GM23338 (cell line): ENCODE measurements at regions not wholly inside any gene's neighbourhood (a gene's known extent, or its start where the extent isn't known, plus 50 kb on each side); places are given as distances from the start of the nearest gene placed in this dataset.

Experiments used
- ATAC-seq: fragments of 200-7000 bp; cut with Tn5 transposase; 3 replicates; pipeline ENCODE4 v1.9.1; 2020
- DNase-seq: peaks from one replicate; pipeline ENCODE4 v3.0.0-alpha.2; 2015; ENCODE audit warnings: low spot score
- H2AFZ ChIP-seq: fragments of 200-600 bp; sonication (generic); 2 replicates; pipeline ENCODE4 v1.8.0; 2016; ENCODE audit warnings: antibody characterized with exemption, mild to moderate bottlenecking, moderate library complexity
- H3F3A ChIP-seq: fragments of 200-600 bp; sonication (generic); replicated peaks from 2 replicates; pipeline ENCODE4 v1.8.0; 2017; ENCODE audit warnings: antibody characterized with exemption, mixed run types, low read depth
- H3K27ac ChIP-seq: fragments of 200-600 bp; sonication (generic); 2 replicates; pipeline ENCODE4 v1.6.1; 2016; ENCODE audit warnings: low read depth
- H3K27me3 ChIP-seq: fragments of 200-600 bp; sonication (generic); 2 replicates; pipeline ENCODE4 v1.8.0; 2016; ENCODE audit warnings: mild to moderate bottlenecking, mixed run types, moderate library complexity; ENCODE audit not compliant: insufficient read depth
- H3K36me3 ChIP-seq: fragments of 200-600 bp; sonication (generic); 2 replicates; pipeline ENCODE4 v1.8.0; 2016; ENCODE audit warnings: mild to moderate bottlenecking; ENCODE audit not compliant: insufficient read depth
- H3K4me1 ChIP-seq: fragments of 200-600 bp; sonication (generic); 2 replicates; pipeline ENCODE4 v1.8.0; 2016; ENCODE audit warnings: mild to moderate bottlenecking, moderate library complexity; ENCODE audit not compliant: insufficient read depth
- H3K4me2 ChIP-seq: fragments of 200-600 bp; sonication (generic); 2 replicates; pipeline ENCODE4 v1.7.1; 2017; ENCODE audit warnings: mixed run types
- H3K4me3 ChIP-seq: fragments of 200-600 bp; sonication (generic); 2 replicates; pipeline ENCODE4 v1.6.1; 2016; ENCODE audit warnings: mixed run types
- H3K79me2 ChIP-seq: fragments of 200-600 bp; sonication (generic); replicated peaks from 2 replicates; pipeline ENCODE4 v1.8.0; 2017; ENCODE audit warnings: mild to moderate bottlenecking; ENCODE audit not compliant: insufficient read depth
- H3K9me2 ChIP-seq: fragments of 200-600 bp; sonication (generic); 2 replicates; pipeline ENCODE4 v1.8.0; 2017; ENCODE audit not compliant: insufficient read depth
- H4K20me1 ChIP-seq: fragments of 200-600 bp; sonication (generic); replicated peaks from 2 replicates; pipeline ENCODE4 v1.8.0; 2017; ENCODE audit warnings: mild to moderate bottlenecking; ENCODE audit not compliant: insufficient read depth
- H3K27ac Mint-ChIP-seq: 2 replicates; pipeline ENCODE4 v1.8.0; 2020; ENCODE audit warnings: inconsistent platforms, mild to moderate bottlenecking, moderate library complexity, mixed read lengths
- H3K27me3 Mint-ChIP-seq: 3 replicates; pipeline ENCODE4 v1.8.0; 2022; ENCODE audit warnings: low read depth, mild to moderate bottlenecking, moderate library complexity, mixed read lengths, inconsistent platforms; ENCODE audit not compliant: insufficient read depth, poor library complexity
- H3K36me3 Mint-ChIP-seq: 3 replicates; pipeline ENCODE4 v1.8.0; 2021; ENCODE audit warnings: low read depth, mild to moderate bottlenecking, inconsistent platforms, moderate library complexity, mixed read lengths
- H3K4me1 Mint-ChIP-seq: 3 replicates; pipeline ENCODE4 v1.8.0; 2020; ENCODE audit warnings: mild to moderate bottlenecking, inconsistent platforms, mixed read lengths
- H3K4me3 Mint-ChIP-seq: 3 replicates; pipeline ENCODE4 v1.8.0; 2021; ENCODE audit warnings: moderate library complexity, mild to moderate bottlenecking, inconsistent platforms, mixed read lengths
- H3K9me3 Mint-ChIP-seq: 3 replicates; pipeline ENCODE4 v1.8.0; 2020; ENCODE audit warnings: moderate library complexity, mild to moderate bottlenecking, inconsistent platforms, mixed read lengths
- CREB1 ChIP-seq: fragments of 250-450 bp; sonication (Bioruptor Pico); IDR thresholded peaks from 2 replicates; pipeline ENCODE4 v1.5.0; 2020; ENCODE audit warnings: low read depth, mild to moderate bottlenecking, moderate library complexity
- CTCF ChIP-seq, 2 experiments: fragments of 200-600 bp in 1 of 2; sonication (generic) in 1 of 2; conservative IDR thresholded peaks; 2 replicates each; pipeline versions ENCODE4 v1.5.1 to v1.6.1; 2016 to 2017; ENCODE audit warnings: antibody characterized with exemption in 2 of 2, low read depth in 2 of 2, mild to moderate bottlenecking in 2 of 2, moderate library complexity in 1 of 2
- EZH2 ChIP-seq: fragments of 200-600 bp; sonication (generic); IDR thresholded peaks from one replicate; pipeline ENCODE4 v1.8.0; 2017; ENCODE audit warnings: antibody characterized with exemption, mild to moderate bottlenecking, low read depth; ENCODE audit not compliant: unreplicated experiment
- EZH2phosphoT487 ChIP-seq: fragments of 200-600 bp; sonication (generic); IDR thresholded peaks from one replicate; pipeline ENCODE4 v1.8.1; 2018; ENCODE audit warnings: antibody characterized with exemption; ENCODE audit not compliant: unreplicated experiment
- JUNB ChIP-seq: IDR thresholded peaks from one replicate; pipeline ENCODE4 v1.6.1; 2016; ENCODE audit warnings: antibody characterized with exemption; ENCODE audit not compliant: unreplicated experiment
- NANOG ChIP-seq: IDR thresholded peaks from 2 replicates; pipeline ENCODE4 v1.6.1; 2016; ENCODE audit warnings: antibody characterized with exemption, borderline replicate concordance
- POLR2AphosphoS5 ChIP-seq: IDR thresholded peaks from 2 replicates; pipeline ENCODE4 v1.6.1; 2016; ENCODE audit warnings: antibody characterized with exemption, low read depth
- REST ChIP-seq: IDR thresholded peaks from one replicate; pipeline ENCODE4 v1.6.1; 2018; ENCODE audit warnings: antibody characterized with exemption; ENCODE audit not compliant: unreplicated experiment
- STAT1 ChIP-seq: IDR thresholded peaks from one replicate; pipeline ENCODE4 v1.6.1; 2016; ENCODE audit warnings: antibody characterized with exemption; ENCODE audit not compliant: unreplicated experiment
- ZNF114 ChIP-seq: fragments of 250-450 bp; sonication (Bioruptor Pico); IDR thresholded peaks from 2 replicates; pipeline ENCODE4 v1.5.0; 2020; ENCODE audit warnings: mild to moderate bottlenecking, moderate library complexity
- ZNF331 ChIP-seq: fragments of 250-450 bp; sonication (Bioruptor Pico); IDR thresholded peaks from 2 replicates; pipeline ENCODE4 v1.5.0; 2020; ENCODE audit warnings: low read depth, mild to moderate bottlenecking, moderate library complexity
- TF ChIP-seq, protein P1 (sequence below): IDR thresholded peaks from 2 replicates; pipeline ENCODE4 v1.6.1; 2016; ENCODE audit warnings: antibody characterized with exemption

DNA sequence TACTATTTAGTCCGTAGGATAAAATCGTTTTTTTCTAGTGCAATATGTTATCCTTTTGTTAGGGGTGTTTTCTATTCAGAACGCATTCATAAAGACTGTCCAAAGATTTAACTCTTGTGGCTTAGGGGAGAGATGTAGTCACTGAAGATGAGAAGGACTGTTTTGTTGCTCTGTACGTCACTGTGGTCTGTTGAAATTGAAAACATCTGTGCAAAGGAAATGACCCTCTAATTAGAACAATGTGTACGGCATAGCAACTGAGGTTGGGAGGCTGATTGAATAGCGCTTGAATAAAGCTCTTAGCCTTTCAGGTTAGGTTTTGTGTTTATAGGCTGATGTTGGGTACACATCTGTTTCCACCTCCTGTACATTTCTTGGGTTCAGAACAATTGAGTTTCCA lies 453.4 kb upstream of the AKR1E2 start:
- Histone ChIP-seq H3K4me2 (no peak overlapping the region), H3K4me3 (no peak overlapping the region), H2AFZ (no peak overlapping the region), H3K27me3 (no peaks in the 10 kb centered on the region), H3K36me3 (no peaks in the 10 kb centered on the region), H4K20me1 (no peaks in the 10 kb centered on the region), H3K79me2 (no peaks in the 10 kb centered on the region), H3F3A (no peaks in the 10 kb centered on the region), H3K9me2 (no peaks in the 10 kb centered on the region), H3K4me1 (no peaks in the 10 kb centered on the region), H3K27ac (no peak overlapping the region)
- no peak overlapping the region for H3K4me3 Mint-ChIP-seq
- no peak for ATAC-seq
- no peak for DNase-seq
- no peaks in the 10 kb centered on the region for H3K36me3 Mint-ChIP-seq
- H3K4me1 Mint-ChIP-seq = no peaks in the 10 kb centered on the region
- no peaks in the 10 kb centered on the region; the same call in 2 of the 3 replicates for H3K9me3 Mint-ChIP-seq
- no peak overlapping the region for H3K27ac Mint-ChIP-seq
- H3K27me3 Mint-ChIP-seq = peaks cover 1% of the 10 kb centered on the region
- TF ChIP-seq EZH2 = no peak
- TF ChIP-seq, protein P1, sequence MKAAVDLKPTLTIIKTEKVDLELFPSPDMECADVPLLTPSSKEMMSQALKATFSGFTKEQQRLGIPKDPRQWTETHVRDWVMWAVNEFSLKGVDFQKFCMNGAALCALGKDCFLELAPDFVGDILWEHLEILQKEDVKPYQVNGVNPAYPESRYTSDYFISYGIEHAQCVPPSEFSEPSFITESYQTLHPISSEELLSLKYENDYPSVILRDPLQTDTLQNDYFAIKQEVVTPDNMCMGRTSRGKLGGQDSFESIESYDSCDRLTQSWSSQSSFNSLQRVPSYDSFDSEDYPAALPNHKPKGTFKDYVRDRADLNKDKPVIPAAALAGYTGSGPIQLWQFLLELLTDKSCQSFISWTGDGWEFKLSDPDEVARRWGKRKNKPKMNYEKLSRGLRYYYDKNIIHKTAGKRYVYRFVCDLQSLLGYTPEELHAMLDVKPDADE = no peak
- TF ChIP-seq CREB1 (CRISPR knock-in tag) = no peak
- no peak for TF ChIP-seq EZH2phosphoT487
- no peak for TF ChIP-seq STAT1

DNA sequence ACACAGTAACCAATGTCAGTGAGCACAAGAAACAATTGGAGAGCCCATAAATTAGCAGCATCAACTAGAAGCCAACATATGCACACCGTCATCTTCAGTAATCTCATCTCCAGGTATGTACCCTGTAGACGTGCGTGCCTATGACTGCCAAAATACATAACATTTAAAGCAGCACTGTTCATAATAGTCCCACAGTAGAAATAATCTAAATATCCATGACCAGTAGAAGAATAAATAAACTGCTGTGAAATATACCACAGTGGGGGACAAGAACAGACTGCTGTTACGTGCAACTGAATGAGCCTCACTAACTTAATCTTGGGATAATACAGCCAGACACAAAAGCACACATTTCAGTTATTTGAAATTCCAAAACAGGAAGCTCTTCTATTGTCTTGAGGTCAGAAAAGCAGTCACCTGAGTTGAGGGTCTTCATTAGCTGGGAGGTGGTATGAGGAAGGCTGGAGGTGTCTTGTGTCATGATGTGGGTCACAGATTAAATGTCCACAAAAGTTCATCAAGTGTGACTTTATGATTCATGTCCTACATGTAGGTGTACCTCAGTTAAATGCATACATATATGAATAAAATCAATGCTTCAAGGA lies 454.2 kb upstream of the AKR1E2 start:
- Histone ChIP-seq H3K79me2 (no peaks in the 10 kb centered on the region), H3K4me3 (no peak overlapping the region), H3K27me3 (no peaks in the 10 kb centered on the region), H3K4me2 (no peak overlapping the region), H3K9me2 (no peaks in the 10 kb centered on the region), H2AFZ (no peak overlapping the region), H3K36me3 (no peaks in the 10 kb centered on the region), H3K27ac (no peak overlapping the region), H3F3A (no peaks in the 10 kb centered on the region), H4K20me1 (no peaks in the 10 kb centered on the region), H3K4me1 (no peaks in the 10 kb centered on the region)
- Mint-ChIP-seq H3K4me3 (no peak overlapping the region), H3K27ac (no peak overlapping the region), H3K9me3 (no peaks in the 10 kb centered on the region; the same call in 2 of the 3 replicates), H3K36me3 (no peaks in the 10 kb centered on the region), H3K27me3 (no peaks in the 10 kb centered on the region), H3K4me1 (no peaks in the 10 kb centered on the region)
- ATAC-seq (no peak), DNase-seq (no peak)
- TF ChIP-seq EZH2 (no peak), ZNF331 (no peak), EZH2phosphoT487 (no peak), POLR2AphosphoS5 (no peak), CREB1 (CRISPR knock-in tag) (no peak), JUNB (no peak), NANOG (no peak), REST (no peak), ZNF114 (CRISPR knock-in tag) (no peak), CTCF (conservative IDR thresholded peaks at IDR 0.05; ENCODE audit: low read depth in 2 of 2) (no peak), STAT1 (no peak)
- TF ChIP-seq, protein P1 = no peak
